Kidney (tissue), 13 donors: ENCODE measurements at regions not wholly inside any gene's neighbourhood (a gene's known extent, or its start where the extent isn't known, plus 50 kb on each side); places are given as distances from the start of the nearest gene placed in this dataset.

Experiments
- DNase-seq, 5 donors: peaks; one replicate each; pipeline ENCODE4 v3.0.0-alpha.2; 2013 to 2020
- FAIRE-seq: peaks from 2 replicates; lab custom pipeline; 2012; peaks lifted over from hg19 to GRCh38; lab: Jason Lieb, UNC
- H3K27ac ChIP-seq, 2 donors: one replicate each; pipeline ENCODE4 v1.7.0; 2013; ENCODE audit warnings: low read depth in 2 of 2, low read length in 2 of 2, inconsistent platforms in 1 of 2
- H3K27me3 ChIP-seq: one replicate; pipeline ENCODE4 v1.7.1; 2013; ENCODE audit warnings: low read length, inconsistent platforms; ENCODE audit not compliant: control insufficient read depth, insufficient read depth
- H3K36me3 ChIP-seq, 3 donors: one replicate each; pipeline versions ENCODE4 v1.7.0 to v1.7.1; 2013; ENCODE audit warnings: low read length in 3 of 3, control low read depth in 1 of 3, inconsistent platforms in 1 of 3; ENCODE audit not compliant: insufficient read depth in 3 of 3, control insufficient read depth in 2 of 3
- H3K4me1 ChIP-seq, 3 donors: one replicate each; pipeline versions ENCODE4 v1.7.0 to v1.7.1; 2013; ENCODE audit warnings: low read length in 3 of 3, inconsistent platforms in 1 of 3, low read depth in 1 of 3; ENCODE audit not compliant: control insufficient read depth in 2 of 3, insufficient read depth in 2 of 3
- H3K4me3 ChIP-seq, 3 donors: one replicate each; pipeline versions ENCODE4 v1.7.0 to v1.8.1; 2013; ENCODE audit warnings: low read length in 3 of 3, control low read depth in 1 of 3, inconsistent platforms in 1 of 3
- H3K9ac ChIP-seq, 3 donors: one replicate each; pipeline versions ENCODE4 v1.7.0 to v1.7.1; 2013; ENCODE audit warnings: low read length in 3 of 3, control low read depth in 1 of 3, inconsistent platforms in 1 of 3
- H3K9me3 ChIP-seq, 3 donors: one replicate each; pipeline versions ENCODE4 v1.7.0 to v1.7.1; 2013; ENCODE audit warnings: low read length in 3 of 3, control low read depth in 1 of 3, inconsistent platforms in 1 of 3; ENCODE audit not compliant: control insufficient read depth in 2 of 3, insufficient read depth in 1 of 3
- CTCF ChIP-seq: IDR thresholded peaks from 3 replicates; pipeline ENCODE4 v1.5.1; 2012; ENCODE audit warnings: mild to moderate bottlenecking, moderate library complexity, borderline replicate concordance; ENCODE audit not compliant: insufficient read depth; ENCODE audit errors: extremely low read depth
- intact Hi-C: fragments of 100-400 bp; cut with DNase I; formaldehyde crosslinking; loops from one replicate; pipeline ENCODE4 v1.11.1; 2022
- donor health status: control.
- donor health status: control.
- donor health status: control.
- donor health status: control.
- donor health status: control.
- donor health status: DM: yes; HTN: yes; CAD: no.
- donor health status: Normal renal cell carcinoma (clear cell type).

DNA sequence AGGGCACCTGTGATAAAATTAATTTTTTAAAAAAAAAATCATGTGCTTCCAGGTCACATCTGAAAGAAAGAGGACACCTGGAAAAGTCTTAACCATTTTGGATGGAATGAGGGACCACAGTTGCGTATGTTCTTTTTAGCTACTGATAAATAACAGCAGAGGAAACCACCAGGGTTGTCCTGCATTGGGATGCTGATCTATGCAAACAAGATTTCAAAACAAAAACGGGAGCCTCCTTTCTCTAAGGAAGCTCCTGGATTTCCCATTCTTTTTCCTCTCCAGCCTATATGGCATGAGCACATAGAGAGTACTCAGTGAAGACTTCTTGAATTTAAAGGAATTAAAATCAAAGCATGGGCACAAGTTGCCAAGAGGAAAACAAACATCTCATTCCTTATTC lies 145.6 kb upstream of the THBS1 start:
- DNase-seq (no peak), FAIRE-seq (no peak)
- Histone ChIP-seq H3K27ac (no peak overlapping the region), H3K27me3 (no peaks in the 10 kb centered on the region), H3K9ac (no peak overlapping the region), H3K36me3 (no peaks in the 10 kb centered on the region), H3K9me3 (no peaks in the 10 kb centered on the region), H3K4me3 (no peak overlapping the region), H3K4me1 (peaks cover 0 to 8% (median 0%) of the 10 kb centered on the region in 3 donors)
- no peak for TF ChIP-seq CTCF
- intact Hi-C loops: no loop called here

DNA sequence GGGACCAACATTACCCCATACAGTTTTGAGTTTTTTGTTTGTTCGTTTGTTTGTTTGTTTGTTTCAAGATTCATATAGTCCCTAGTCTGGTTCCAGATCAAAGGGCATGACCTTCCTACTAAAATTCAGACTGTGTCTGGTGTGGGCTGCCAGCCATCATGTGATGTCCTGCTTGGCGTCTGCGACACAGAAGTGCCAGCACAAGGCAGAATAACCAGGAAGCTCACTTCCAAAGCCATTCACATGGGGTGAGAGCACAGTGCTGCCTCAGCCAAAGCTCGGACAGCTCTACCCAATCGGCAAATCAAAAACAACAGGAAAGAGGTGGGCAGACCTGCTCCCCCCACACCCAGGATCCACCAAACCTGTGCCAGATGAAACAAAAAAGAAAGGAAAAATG lies 142.6 kb upstream of the THBS1 start:
- intact Hi-C loops: no loop called here
- Histone ChIP-seq H3K4me1 (peaks cover 0 to 3% (median 0%) of the 10 kb centered on the region in 3 donors), H3K9ac (no peak overlapping the region), H3K36me3 (no peaks in the 10 kb centered on the region), H3K9me3 (no peaks in the 10 kb centered on the region), H3K27me3 (no peaks in the 10 kb centered on the region), H3K4me3 (no peak overlapping the region), H3K27ac (no peak overlapping the region)
- DNase-seq (no peak), FAIRE-seq (no peak)
- TF ChIP-seq CTCF: no peak

GRCh38 chr15:39438799-39439592 lies 141.9 kb upstream of the THBS1 start:
- H3K9ac ChIP-seq: no peak overlapping the region
- H3K27ac ChIP-seq: no peak overlapping the region
- FAIRE-seq: no peak

More at GRCh38 chr15:39438799-39439592, 141.9 kb upstream of the THBS1 start:
- no peaks in the 10 kb centered on the region for H3K27me3 ChIP-seq
- TF ChIP-seq CTCF: no peak
- no peaks in the 10 kb centered on the region for H3K36me3 ChIP-seq
- intact Hi-C loops: no loop called here
- H3K4me3 ChIP-seq: no peak overlapping the region
- peaks cover 0 to 2% (median 0%) of the 10 kb centered on the region in 3 donors for H3K4me1 ChIP-seq
- no peaks in the 10 kb centered on the region for H3K9me3 ChIP-seq
- peak in 1 of 5 donors; percentile 20 for DNase-seq
